H9 (cell line): ENCODE measurements at regions not wholly inside any gene's neighbourhood (a gene's known extent, or its start where the extent isn't known, plus 50 kb on each side); places are given as distances from the start of the nearest gene placed in this dataset.

ENCODE experiments used
- DNase-seq: peaks from one replicate; pipeline ENCODE4 v3.0.0-alpha.2; 2017
- H2AFZ ChIP-seq: one replicate; pipeline ENCODE4 v1.6.1; 2013; ENCODE audit warnings: mild to moderate bottlenecking, low read length, control low read depth, moderate library complexity
- H2AK5ac ChIP-seq: 2 replicates; pipeline ENCODE4 v1.6.1; 2013; ENCODE audit warnings: low read length, control low read depth, mixed read lengths; ENCODE audit not compliant: insufficient read length
- H2BK120ac ChIP-seq: one replicate; pipeline ENCODE4 v1.6.1; 2013; ENCODE audit warnings: low read depth, mild to moderate bottlenecking, low read length, control low read depth, inconsistent platforms; ENCODE audit not compliant: poor library complexity, severe bottlenecking
- H2BK12ac ChIP-seq: 2 replicates; pipeline ENCODE4 v1.6.1; 2013; ENCODE audit warnings: low read length, control low read depth, mixed read lengths, low read depth; ENCODE audit not compliant: insufficient read length
- H2BK15ac ChIP-seq: 2 replicates; pipeline ENCODE4 v1.6.1; 2013; ENCODE audit warnings: low read depth, low read length, control low read depth
- H2BK20ac ChIP-seq: one replicate; pipeline ENCODE4 v1.6.1; 2013; ENCODE audit warnings: low read depth, mild to moderate bottlenecking, low read length, control low read depth, inconsistent platforms; ENCODE audit not compliant: poor library complexity, severe bottlenecking
- H2BK5ac ChIP-seq: 2 replicates; pipeline ENCODE4 v1.6.1; 2013; ENCODE audit warnings: low read length, control low read depth, mixed read lengths; ENCODE audit not compliant: insufficient read length
- H3K14ac ChIP-seq: 2 replicates; pipeline ENCODE4 v1.6.1; 2013; ENCODE audit warnings: low read length, control low read depth; ENCODE audit not compliant: insufficient read depth
- H3K18ac ChIP-seq: 2 replicates; pipeline ENCODE4 v1.6.1; 2013; ENCODE audit warnings: low read depth, mild to moderate bottlenecking, mixed read lengths, low read length, control low read depth; ENCODE audit not compliant: insufficient read length
- H3K23ac ChIP-seq: 2 replicates; pipeline ENCODE4 v1.6.1; 2013; ENCODE audit warnings: low read length, control low read depth, mixed read lengths, low read depth; ENCODE audit not compliant: insufficient read length
- H3K23me2 ChIP-seq: 2 replicates; pipeline ENCODE4 v1.6.1; 2013; ENCODE audit warnings: low read depth, mild to moderate bottlenecking, mixed read lengths, low read length, control low read depth; ENCODE audit not compliant: insufficient read length, poor library complexity, severe bottlenecking
- H3K27ac ChIP-seq: 2 replicates; pipeline ENCODE4 v1.5.1; 2013; ENCODE audit warnings: low read length, control low read depth, mixed read lengths, low read depth; ENCODE audit not compliant: insufficient read length
- H3K27me3 ChIP-seq: 2 replicates; pipeline ENCODE4 v1.6.1; 2013; ENCODE audit warnings: low read length, control low read depth, inconsistent platforms; ENCODE audit not compliant: insufficient read depth
- H3K4ac ChIP-seq: 2 replicates; pipeline ENCODE4 v1.6.1; 2013; ENCODE audit warnings: low read depth, mild to moderate bottlenecking, control low read depth, inconsistent platforms, low read length, moderate library complexity
- H3K4me1 ChIP-seq: 2 replicates; pipeline ENCODE4 v1.6.1; 2013; ENCODE audit warnings: low read length, control low read depth, inconsistent platforms; ENCODE audit not compliant: insufficient read depth
- H3K4me2 ChIP-seq: 2 replicates; pipeline ENCODE4 v1.6.1; 2013; ENCODE audit warnings: low read length, control low read depth, mixed read lengths; ENCODE audit not compliant: insufficient read length, insufficient read depth
- H3K56ac ChIP-seq: 2 replicates; pipeline ENCODE4 v1.6.1; 2013; ENCODE audit warnings: low read depth, mild to moderate bottlenecking, mixed read lengths, low read length, control low read depth; ENCODE audit not compliant: insufficient read length
- H3K79me1 ChIP-seq: 2 replicates; pipeline ENCODE4 v1.6.1; 2013; ENCODE audit warnings: low read depth, mild to moderate bottlenecking, moderate library complexity, low read length, control low read depth, inconsistent platforms; ENCODE audit not compliant: insufficient read depth, poor library complexity, severe bottlenecking
- H3K79me2 ChIP-seq: 2 replicates; pipeline ENCODE4 v1.6.1; 2013; ENCODE audit warnings: low read length, control low read depth, inconsistent platforms; ENCODE audit not compliant: insufficient read depth
- H3K9ac ChIP-seq: 2 replicates; pipeline ENCODE4 v1.6.1; 2013; ENCODE audit warnings: low read length, control low read depth, mixed read lengths; ENCODE audit not compliant: insufficient read length; ENCODE audit errors: extremely low read depth
- H3K9me3 ChIP-seq: one replicate; pipeline ENCODE4 v1.6.1; 2013; ENCODE audit warnings: low read depth, low read length, inconsistent platforms; ENCODE audit not compliant: control insufficient read depth
- H3T11ph ChIP-seq: one replicate; pipeline ENCODE4 v1.6.1; 2013; ENCODE audit warnings: mild to moderate bottlenecking, low read length, control low read depth, inconsistent platforms
- H4K20me1 ChIP-seq: one replicate; pipeline ENCODE4 v1.6.1; 2013; ENCODE audit not compliant: control insufficient read depth, insufficient read length, insufficient read depth
- H4K5ac ChIP-seq: 2 replicates; pipeline ENCODE4 v1.6.1; 2013; ENCODE audit warnings: low read depth, mild to moderate bottlenecking, mixed read lengths, low read length, control low read depth; ENCODE audit not compliant: insufficient read length
- H4K8ac ChIP-seq: replicated peaks from 2 replicates; pipeline ENCODE4 v1.6.1; 2013; ENCODE audit warnings: low read length, control low read depth, mixed read lengths, low read depth; ENCODE audit not compliant: insufficient read length
- H4K91ac ChIP-seq: 2 replicates; pipeline ENCODE4 v1.6.1; 2013; ENCODE audit warnings: low read depth, mild to moderate bottlenecking, moderate library complexity, mixed read lengths, low read length, control low read depth; ENCODE audit not compliant: insufficient read length
- H3K27ac Mint-ChIP-seq, 3 experiments: 2 replicates in 2 of 3; 3 replicates in 1 of 3; pipeline ENCODE4 v1.8.0; 2020 to 2021; ENCODE audit warnings: mixed read lengths in 3 of 3, mild to moderate bottlenecking in 1 of 3, moderate library complexity in 1 of 3
- H3K27me3 Mint-ChIP-seq: 2 replicates; pipeline ENCODE4 v1.8.0; 2021; ENCODE audit warnings: low read depth, mild to moderate bottlenecking, moderate library complexity, mixed read lengths
- H3K36me3 Mint-ChIP-seq, 3 experiments: 2 replicates in 2 of 3; 3 replicates in 1 of 3; pipeline ENCODE4 v1.8.0; 2020 to 2021; ENCODE audit warnings: low read depth in 3 of 3, mixed read lengths in 3 of 3; ENCODE audit not compliant: insufficient read depth in 1 of 3
- H3K4me1 Mint-ChIP-seq, 2 experiments: 2 replicates each; pipeline ENCODE4 v1.8.0; 2020; ENCODE audit warnings: mixed read lengths in 2 of 2
- H3K4me3 Mint-ChIP-seq, 2 experiments: 2 replicates in 1 of 2; 3 replicates in 1 of 2; pipeline ENCODE4 v1.8.0; 2020 to 2021; ENCODE audit warnings: mild to moderate bottlenecking in 2 of 2, mixed read lengths in 2 of 2, moderate library complexity in 1 of 2
- H3K9me3 Mint-ChIP-seq, 2 experiments: 2 replicates in 1 of 2; 3 replicates in 1 of 2; pipeline ENCODE4 v1.8.0; 2020; ENCODE audit warnings: mild to moderate bottlenecking in 2 of 2, mixed read lengths in 2 of 2, moderate library complexity in 1 of 2
- CTCF ChIP-seq: fragments of 200-600 bp; sonication (generic); conservative IDR thresholded peaks from 3 replicates; pipeline ENCODE4 v1.8.0; 2021; ENCODE audit warnings: antibody characterized with exemption, mild to moderate bottlenecking
- WGBS: extraction: QIAGEN DNeasy Blood & Tissue Kit; methylation state at CpG from one replicate; pipeline ENCODE4 v1.1.7; 2013; ENCODE audit warnings: missing lambda C conversion rate, low lambda C conversion rate, mixed read lengths; ENCODE audit not compliant: insufficient read length; ENCODE audit errors: extremely low coverage; 5-methylcytosine and 5-hydroxymethylcytosine counted together

DNA sequence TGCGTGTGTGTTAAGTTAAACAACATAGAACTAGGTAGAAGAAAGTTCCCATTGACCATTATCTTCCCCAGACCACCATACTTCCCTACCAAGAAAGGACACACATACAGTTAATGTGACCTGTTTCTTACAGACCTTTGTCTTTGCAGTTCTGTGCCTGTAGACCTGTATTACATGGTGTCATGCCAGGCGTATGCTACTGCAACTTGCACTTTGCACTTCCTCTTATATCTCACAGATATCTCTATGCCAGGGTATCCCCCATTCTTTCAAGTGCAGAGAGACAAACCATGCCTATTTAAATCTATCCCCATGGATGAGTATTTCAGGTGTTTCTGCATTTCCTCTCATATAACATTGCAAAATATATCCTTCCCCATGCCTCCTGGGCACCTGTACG is 136.8 kb upstream of the PKDCC start:
- Histone ChIP-seq H4K5ac (no peak overlapping the region), H3K79me1 (no peaks in the 10 kb centered on the region), H3K27ac (no peak overlapping the region), H4K91ac (no peak overlapping the region), H3K4me2 (no peak overlapping the region), H2AK5ac (no peak overlapping the region), H3K79me2 (no peaks in the 10 kb centered on the region), H3K4me1 (no peaks in the 10 kb centered on the region), H2BK20ac (no peak overlapping the region), H2BK5ac (no peak overlapping the region), H3K9ac (no peak overlapping the region), H3K4ac (no peak overlapping the region), H3T11ph (no peak overlapping the region), H3K23ac (no peak overlapping the region), H3K14ac (no peak overlapping the region), H2BK120ac (no peak overlapping the region), H3K9me3 (no peaks in the 10 kb centered on the region), H4K20me1 (no peaks in the 10 kb centered on the region), H3K56ac (no peak overlapping the region), H2BK15ac (no peak overlapping the region), H3K23me2 (no peaks in the 10 kb centered on the region), H2AFZ (no peak overlapping the region), H3K18ac (no peak overlapping the region), H3K27me3 (no peaks in the 10 kb centered on the region), H4K8ac (no peak overlapping the region), H2BK12ac (no peak overlapping the region)
- Mint-ChIP-seq H3K27ac (no peak overlapping the region), H3K27me3 (no peaks in the 10 kb centered on the region), H3K4me1 (peaks cover 23 to 29% of the 10 kb centered on the region in 2 experiments), H3K4me3 (no peak overlapping the region), H3K9me3 (no peaks in the 10 kb centered on the region), H3K36me3 (peaks cover 0 to 2% (median 0%) of the 10 kb centered on the region in 3 experiments; a peak in 3 of 7 replicates)
- DNase-seq: no peak
- no CpG with 5 or more reads among the region's 3 CpGs for WGBS
- TF ChIP-seq CTCF: no peak
